Stimulated activated CD4-positive, alpha-beta T cell treated with anti-CD3 and anti-CD28 coated beads, Interleukin-2, amount 100 ng/mL, for 24 hours (primary cell): ENCODE measurements at regions not wholly inside any gene's neighbourhood (a gene's known extent, or its start where the extent isn't known, plus 50 kb on each side); places are given as distances from the start of the nearest gene placed in this dataset.
"Not testable (repeated sequence)": the region's sequence is repeated elsewhere in the genome, so short reads cannot be mapped to it uniquely, and the experiment has no call there.

Experiments used
- DNase-seq, 2 donors: peaks; one replicate each; pipeline ENCODE4 v3.0.0-alpha.2; 2020

- DNase-seq, result no peak
These were observed 379.3 kb downstream of the TRIM36 start for GRCh38 chr5:114790403-114790792.

- DNase-seq, result no peak
These were observed 379.8 kb downstream of the TRIM36 start for GRCh38 chr5:114789773-114790402.

DNA sequence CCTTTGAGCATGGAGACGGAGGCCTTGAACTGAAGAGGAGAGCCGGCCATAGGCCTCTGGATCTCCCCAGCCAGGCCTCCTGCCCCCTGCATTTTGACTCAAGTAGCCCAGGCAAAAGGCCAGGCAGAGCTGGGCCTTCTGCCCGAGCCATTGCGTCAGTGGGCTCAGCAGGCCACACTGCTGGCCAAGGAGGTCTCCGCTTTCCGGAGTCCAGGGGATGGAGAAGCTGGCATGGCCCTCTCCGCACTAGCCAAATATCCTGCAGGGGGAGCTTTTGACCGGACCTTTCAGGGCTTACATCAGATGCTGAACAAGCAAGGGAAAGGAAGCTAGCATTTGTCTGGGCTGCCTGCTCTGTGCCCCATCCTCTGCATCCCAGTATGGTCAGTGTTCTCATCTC, 386.8 kb downstream of the TRIM36 start:
- no peak for DNase-seq

DNA sequence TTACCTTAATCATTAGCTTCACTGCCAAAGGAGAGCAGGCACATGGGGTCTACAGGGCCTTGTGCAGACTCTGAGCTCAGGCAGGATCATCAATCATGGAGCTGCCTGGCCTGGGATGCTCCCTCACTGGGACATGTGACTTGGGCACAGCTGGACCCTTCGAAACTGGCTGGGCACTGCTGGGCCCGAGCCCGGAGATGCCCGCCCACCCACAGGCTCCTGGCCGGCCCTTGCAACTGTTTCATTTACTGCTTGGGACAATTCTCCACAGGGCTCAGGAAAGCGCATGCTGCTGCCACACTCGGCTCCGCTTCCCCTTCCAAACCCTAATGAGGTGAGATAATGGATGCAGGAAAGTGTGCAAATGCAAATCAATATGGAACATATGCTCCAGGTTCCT, 387.5 kb downstream of the TRIM36 start:
- DNase-seq, result no peak

- DNase-seq, result no peak
These were observed 389.4 kb downstream of the TRIM36 start for GRCh38 chr5:114780290-114780689.

GRCh38 chr5:114744406-114744805, 382.5 kb downstream of the KCNN2 start:
- no peak for DNase-seq

DNA sequence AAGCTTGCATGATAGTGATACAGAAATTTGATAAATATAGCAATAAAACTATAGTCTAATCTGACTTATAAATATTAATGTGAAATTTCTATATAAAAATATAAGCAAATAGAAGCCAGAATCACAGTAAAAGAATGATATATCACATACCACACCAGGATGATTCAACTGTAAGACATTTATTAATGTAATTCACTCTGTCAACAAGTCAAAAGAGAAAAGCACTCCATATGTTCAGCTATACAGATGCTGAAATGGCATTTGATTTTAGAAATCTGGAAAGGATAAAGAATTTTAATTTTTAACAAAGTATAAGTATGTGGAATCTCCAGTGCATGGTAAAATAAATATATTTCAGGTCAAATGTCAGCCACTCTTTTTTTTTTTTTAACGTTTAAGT, 372.4 kb downstream of the KCNN2 start:
- DNase-seq, result no peak

DNA sequence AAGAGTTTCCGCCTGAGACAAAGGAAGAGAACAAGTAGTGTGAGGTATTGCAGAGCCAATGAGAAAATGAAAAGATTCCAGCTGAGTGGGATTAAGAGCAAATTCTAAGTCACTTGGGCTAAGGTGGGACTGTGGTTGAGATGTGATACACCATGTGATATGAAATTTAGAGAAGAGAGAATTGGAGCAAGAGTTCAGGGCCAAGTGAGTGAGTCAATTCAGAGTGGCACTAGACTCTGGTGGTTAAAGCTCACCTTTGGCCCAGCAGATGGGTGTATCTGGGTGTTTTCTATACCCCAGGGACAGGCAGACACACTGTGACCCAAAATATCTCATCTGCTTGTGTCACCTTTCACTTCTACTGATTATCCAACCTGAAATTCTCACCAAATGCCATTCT, 368.1 kb downstream of the KCNN2 start:
- no peak for DNase-seq

DNA sequence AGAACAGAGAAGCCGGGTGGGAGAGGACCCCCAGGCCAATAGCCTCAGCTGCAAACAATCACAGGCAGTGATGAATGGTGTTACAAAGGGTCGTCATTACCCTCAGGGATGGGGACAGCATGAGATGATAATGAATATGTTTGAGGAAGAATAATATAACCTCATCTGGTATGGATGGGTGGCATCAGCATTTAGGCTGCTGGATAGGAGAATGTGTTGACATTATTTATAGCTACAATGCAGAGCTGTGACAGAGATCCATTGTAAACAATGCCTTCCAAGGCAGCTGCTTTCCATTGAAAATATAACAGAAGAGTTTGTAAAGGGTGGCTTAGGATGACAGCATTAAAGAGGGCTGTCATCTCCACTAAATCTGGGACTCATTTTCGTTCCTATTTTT, 365.5 kb downstream of the KCNN2 start:
- no peak for DNase-seq

GRCh38 chr5:114726131-114726530, 364.3 kb downstream of the KCNN2 start:
- no peak for DNase-seq

DNA sequence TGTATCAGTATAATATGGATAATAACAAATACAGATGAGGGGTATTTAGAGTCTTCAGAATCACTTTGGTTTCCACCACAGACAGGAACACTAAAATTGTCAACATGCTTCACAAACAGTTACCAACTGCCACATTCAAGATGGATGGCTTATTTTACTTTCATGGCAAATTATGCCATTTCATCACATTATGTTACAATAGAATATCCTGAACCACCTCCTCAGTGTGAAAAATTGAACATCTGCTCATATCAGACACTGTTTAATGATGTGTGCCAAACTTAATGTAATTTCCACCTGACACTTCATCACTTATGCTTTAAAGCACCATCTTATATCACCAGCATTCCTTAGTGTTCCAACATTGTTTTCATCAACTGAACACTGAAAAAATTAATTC, 357.4 kb downstream of the KCNN2 start:
- DNase-seq, result no peak

DNA sequence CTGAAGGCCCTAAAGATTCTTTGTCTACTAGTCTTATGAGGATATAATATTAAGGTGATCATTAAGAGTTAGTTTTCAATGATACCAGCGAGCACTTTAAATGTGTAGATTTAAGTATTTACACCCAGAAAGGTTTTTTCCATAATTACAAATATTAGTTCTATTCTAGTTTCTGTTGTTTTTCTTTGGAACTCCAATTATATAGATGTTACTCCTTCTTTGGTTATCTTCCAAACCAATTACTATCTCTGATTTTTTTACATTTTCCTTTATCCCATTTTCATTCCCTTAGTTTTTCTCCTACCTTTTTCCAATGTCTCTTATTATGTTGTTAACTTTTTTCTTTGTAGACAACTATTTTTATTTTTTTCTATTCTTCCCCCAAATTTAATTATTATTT, 355.1 kb downstream of the KCNN2 start:
- no peak for DNase-seq

- not testable (repeated sequence) for DNase-seq
These were observed 342.5 kb downstream of the KCNN2 start for GRCh38 chr5:114704225-114704893.

DNA sequence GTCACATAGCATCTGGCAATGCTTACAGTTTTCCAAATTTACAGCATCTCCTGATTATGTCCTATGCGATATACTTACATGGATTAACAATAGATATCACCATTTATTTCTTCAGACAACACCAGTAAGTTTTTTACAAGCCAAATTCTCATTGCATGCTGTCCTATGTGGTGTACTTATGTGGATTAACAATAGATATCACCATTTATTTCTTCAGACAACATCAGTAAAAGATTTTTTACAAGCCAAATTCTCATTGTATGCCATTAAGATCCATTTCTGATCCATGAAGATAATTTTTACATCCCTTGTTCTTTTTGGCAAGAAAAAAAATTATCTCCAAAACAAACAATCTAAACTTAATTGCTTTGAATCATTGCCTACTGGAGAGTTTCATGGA, 340.9 kb downstream of the KCNN2 start:
- DNase-seq, result no peak

- no peak for DNase-seq
These were observed 340.3 kb downstream of the KCNN2 start for GRCh38 chr5:114702136-114702535.

DNA sequence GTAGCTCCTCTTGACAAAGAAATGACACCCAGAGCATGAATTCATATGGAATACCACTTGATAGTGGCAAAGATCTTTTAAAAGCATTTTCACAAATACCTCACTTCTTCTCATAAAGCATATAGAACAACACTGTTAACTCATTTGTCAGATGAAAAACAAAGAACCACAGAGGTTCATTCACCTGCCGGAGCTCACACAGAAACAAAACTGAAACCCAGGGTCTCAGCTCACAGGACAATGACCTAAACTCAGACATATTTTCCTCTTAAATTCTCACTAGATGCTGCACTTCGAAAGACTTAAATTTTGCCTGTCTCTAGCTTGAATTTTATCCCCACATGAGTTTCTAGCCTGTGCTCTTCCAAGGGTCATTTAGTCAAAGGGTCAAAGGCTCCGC, 339.0 kb downstream of the KCNN2 start:
- no peak for DNase-seq

- DNase-seq, result no peak
These were observed 333.5 kb downstream of the KCNN2 start for GRCh38 chr5:114695292-114695904.

GRCh38 chr5:114686356-114686755, 324.5 kb downstream of the KCNN2 start:
- no peak for DNase-seq

- DNase-seq, result no peak
These were observed 316.9 kb downstream of the KCNN2 start for GRCh38 chr5:114678778-114679177.

DNA sequence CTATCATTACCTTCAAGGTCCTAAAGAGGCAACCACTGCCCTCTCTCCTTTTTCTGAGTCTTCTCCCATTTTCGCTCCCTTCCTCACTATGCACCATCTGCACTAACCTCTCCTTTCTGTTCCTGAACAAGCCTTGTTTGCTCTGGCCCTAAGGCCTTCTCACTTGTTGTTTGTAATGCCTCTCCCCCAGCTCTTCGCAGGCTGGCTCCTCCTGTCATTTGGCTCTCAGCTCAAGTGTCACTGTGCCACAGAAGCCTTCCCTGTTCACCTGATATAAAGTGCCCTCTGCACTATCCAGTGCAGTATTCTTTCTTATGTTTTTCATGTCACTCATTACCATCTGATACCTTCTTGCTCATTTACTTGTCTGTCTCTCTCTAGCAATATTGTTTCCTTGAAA, 303.7 kb downstream of the KCNN2 start:
- DNase-seq, result no peak

DNA sequence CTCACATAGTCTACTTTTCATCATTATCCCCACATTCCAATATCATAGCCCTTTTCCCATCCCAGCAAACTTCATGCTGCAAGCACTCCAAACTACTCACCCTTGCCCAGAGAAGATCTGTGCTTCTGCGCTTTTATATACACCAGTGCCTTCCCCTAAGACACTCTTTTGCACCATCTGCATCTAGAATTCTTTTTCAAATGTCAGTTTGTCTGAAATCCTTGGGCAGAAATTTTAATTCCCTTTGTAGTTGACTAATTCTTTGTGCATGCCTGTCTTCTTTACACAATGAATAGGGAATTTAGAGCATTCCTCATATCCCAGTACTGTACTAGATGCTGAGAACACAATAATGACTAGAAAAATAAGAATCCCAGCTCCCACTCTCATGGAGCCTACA, 298.9 kb downstream of the KCNN2 start:
- DNase-seq, result no peak

GRCh38 chr5:114658194-114658593, 296.3 kb downstream of the KCNN2 start:
- DNase-seq, result no peak

- DNase-seq, result no peak
These were observed 295.7 kb downstream of the KCNN2 start for GRCh38 chr5:114657342-114658130.

- no peak for DNase-seq
These were observed 288.0 kb downstream of the KCNN2 start for GRCh38 chr5:114649878-114650277.
